GM23338 (cell line): ENCODE measurements at regions not wholly inside any gene's neighbourhood (a gene's known extent, or its start where the extent isn't known, plus 50 kb on each side); places are given as distances from the start of the nearest gene placed in this dataset.

Experiments
- ATAC-seq: fragments of 200-7000 bp; cut with Tn5 transposase; 3 replicates; pipeline ENCODE4 v1.9.1; 2020
- DNase-seq: peaks from one replicate; pipeline ENCODE4 v3.0.0-alpha.2; 2015; ENCODE audit warnings: low spot score
- H2AFZ ChIP-seq: fragments of 200-600 bp; sonication (generic); 2 replicates; pipeline ENCODE4 v1.8.0; 2016; ENCODE audit warnings: antibody characterized with exemption, mild to moderate bottlenecking, moderate library complexity
- H3F3A ChIP-seq: fragments of 200-600 bp; sonication (generic); replicated peaks from 2 replicates; pipeline ENCODE4 v1.8.0; 2017; ENCODE audit warnings: antibody characterized with exemption, mixed run types, low read depth
- H3K27ac ChIP-seq: fragments of 200-600 bp; sonication (generic); 2 replicates; pipeline ENCODE4 v1.6.1; 2016; ENCODE audit warnings: low read depth
- H3K27me3 ChIP-seq: fragments of 200-600 bp; sonication (generic); 2 replicates; pipeline ENCODE4 v1.8.0; 2016; ENCODE audit warnings: mild to moderate bottlenecking, mixed run types, moderate library complexity; ENCODE audit not compliant: insufficient read depth
- H3K36me3 ChIP-seq: fragments of 200-600 bp; sonication (generic); 2 replicates; pipeline ENCODE4 v1.8.0; 2016; ENCODE audit warnings: mild to moderate bottlenecking; ENCODE audit not compliant: insufficient read depth
- H3K4me1 ChIP-seq: fragments of 200-600 bp; sonication (generic); 2 replicates; pipeline ENCODE4 v1.8.0; 2016; ENCODE audit warnings: mild to moderate bottlenecking, moderate library complexity; ENCODE audit not compliant: insufficient read depth
- H3K4me2 ChIP-seq: fragments of 200-600 bp; sonication (generic); 2 replicates; pipeline ENCODE4 v1.7.1; 2017; ENCODE audit warnings: mixed run types
- H3K4me3 ChIP-seq: fragments of 200-600 bp; sonication (generic); 2 replicates; pipeline ENCODE4 v1.6.1; 2016; ENCODE audit warnings: mixed run types
- H3K79me2 ChIP-seq: fragments of 200-600 bp; sonication (generic); replicated peaks from 2 replicates; pipeline ENCODE4 v1.8.0; 2017; ENCODE audit warnings: mild to moderate bottlenecking; ENCODE audit not compliant: insufficient read depth
- H3K9me2 ChIP-seq: fragments of 200-600 bp; sonication (generic); 2 replicates; pipeline ENCODE4 v1.8.0; 2017; ENCODE audit not compliant: insufficient read depth
- H4K20me1 ChIP-seq: fragments of 200-600 bp; sonication (generic); replicated peaks from 2 replicates; pipeline ENCODE4 v1.8.0; 2017; ENCODE audit warnings: mild to moderate bottlenecking; ENCODE audit not compliant: insufficient read depth
- H3K27ac Mint-ChIP-seq: 2 replicates; pipeline ENCODE4 v1.8.0; 2020; ENCODE audit warnings: inconsistent platforms, mild to moderate bottlenecking, moderate library complexity, mixed read lengths
- H3K27me3 Mint-ChIP-seq: 3 replicates; pipeline ENCODE4 v1.8.0; 2022; ENCODE audit warnings: low read depth, mild to moderate bottlenecking, moderate library complexity, mixed read lengths, inconsistent platforms; ENCODE audit not compliant: insufficient read depth, poor library complexity
- H3K36me3 Mint-ChIP-seq: 3 replicates; pipeline ENCODE4 v1.8.0; 2021; ENCODE audit warnings: low read depth, mild to moderate bottlenecking, inconsistent platforms, moderate library complexity, mixed read lengths
- H3K4me1 Mint-ChIP-seq: 3 replicates; pipeline ENCODE4 v1.8.0; 2020; ENCODE audit warnings: mild to moderate bottlenecking, inconsistent platforms, mixed read lengths
- H3K4me3 Mint-ChIP-seq: 3 replicates; pipeline ENCODE4 v1.8.0; 2021; ENCODE audit warnings: moderate library complexity, mild to moderate bottlenecking, inconsistent platforms, mixed read lengths
- H3K9me3 Mint-ChIP-seq: 3 replicates; pipeline ENCODE4 v1.8.0; 2020; ENCODE audit warnings: moderate library complexity, mild to moderate bottlenecking, inconsistent platforms, mixed read lengths
- CREB1 ChIP-seq: fragments of 250-450 bp; sonication (Bioruptor Pico); IDR thresholded peaks from 2 replicates; pipeline ENCODE4 v1.5.0; 2020; ENCODE audit warnings: low read depth, mild to moderate bottlenecking, moderate library complexity
- CTCF ChIP-seq, 2 experiments: fragments of 200-600 bp in 1 of 2; sonication (generic) in 1 of 2; conservative IDR thresholded peaks; 2 replicates each; pipeline versions ENCODE4 v1.5.1 to v1.6.1; 2016 to 2017; ENCODE audit warnings: antibody characterized with exemption in 2 of 2, low read depth in 2 of 2, mild to moderate bottlenecking in 2 of 2, moderate library complexity in 1 of 2
- EZH2 ChIP-seq: fragments of 200-600 bp; sonication (generic); IDR thresholded peaks from one replicate; pipeline ENCODE4 v1.8.0; 2017; ENCODE audit warnings: antibody characterized with exemption, mild to moderate bottlenecking, low read depth; ENCODE audit not compliant: unreplicated experiment
- EZH2phosphoT487 ChIP-seq: fragments of 200-600 bp; sonication (generic); IDR thresholded peaks from one replicate; pipeline ENCODE4 v1.8.1; 2018; ENCODE audit warnings: antibody characterized with exemption; ENCODE audit not compliant: unreplicated experiment
- JUNB ChIP-seq: IDR thresholded peaks from one replicate; pipeline ENCODE4 v1.6.1; 2016; ENCODE audit warnings: antibody characterized with exemption; ENCODE audit not compliant: unreplicated experiment
- NANOG ChIP-seq: IDR thresholded peaks from 2 replicates; pipeline ENCODE4 v1.6.1; 2016; ENCODE audit warnings: antibody characterized with exemption, borderline replicate concordance
- POLR2AphosphoS5 ChIP-seq: IDR thresholded peaks from 2 replicates; pipeline ENCODE4 v1.6.1; 2016; ENCODE audit warnings: antibody characterized with exemption, low read depth
- STAT1 ChIP-seq: IDR thresholded peaks from one replicate; pipeline ENCODE4 v1.6.1; 2016; ENCODE audit warnings: antibody characterized with exemption; ENCODE audit not compliant: unreplicated experiment
- ZNF114 ChIP-seq: fragments of 250-450 bp; sonication (Bioruptor Pico); IDR thresholded peaks from 2 replicates; pipeline ENCODE4 v1.5.0; 2020; ENCODE audit warnings: mild to moderate bottlenecking, moderate library complexity
- ZNF331 ChIP-seq: fragments of 250-450 bp; sonication (Bioruptor Pico); IDR thresholded peaks from 2 replicates; pipeline ENCODE4 v1.5.0; 2020; ENCODE audit warnings: low read depth, mild to moderate bottlenecking, moderate library complexity
- TF ChIP-seq, protein P1 (sequence below): IDR thresholded peaks from one replicate; pipeline ENCODE4 v1.6.1; 2018; ENCODE audit warnings: antibody characterized with exemption; ENCODE audit not compliant: unreplicated experiment

GRCh38 chr4:179747218-179747910 lies 2305.1 kb upstream of the AGA start (continued):
- TF ChIP-seq CTCF (conservative IDR thresholded peaks at IDR 0.05; ENCODE audit: low read depth in 2 of 2) (no peak), NANOG (no peak), POLR2AphosphoS5 (no peak), CREB1 (CRISPR knock-in tag) (no peak), JUNB (no peak), ZNF331 (CRISPR knock-in tag) (no peak), STAT1 (no peak), EZH2phosphoT487 (no peak), EZH2 (no peak)

GRCh38 chr4:179748837-179749236 lies 2306.6 kb upstream of the AGA start:
- H3K4me1 ChIP-seq, result no peaks in the 10 kb centered on the region
- H3F3A ChIP-seq, result no peaks in the 10 kb centered on the region
- H3K27ac Mint-ChIP-seq, result no peak overlapping the region
- no peaks in the 10 kb centered on the region for H3K27me3 ChIP-seq
- DNase-seq (no peak), ATAC-seq (no peak)
- H2AFZ ChIP-seq, result no peak overlapping the region
- H4K20me1 ChIP-seq, result no peaks in the 10 kb centered on the region
- H3K4me3 ChIP-seq, result no peak overlapping the region
- H3K27ac ChIP-seq, result no peak overlapping the region
- H3K4me3 Mint-ChIP-seq, result no peak overlapping the region
- no peaks in the 10 kb centered on the region for H3K9me3 Mint-ChIP-seq
- no peak for TF ChIP-seq STAT1
- TF ChIP-seq, protein P1, sequence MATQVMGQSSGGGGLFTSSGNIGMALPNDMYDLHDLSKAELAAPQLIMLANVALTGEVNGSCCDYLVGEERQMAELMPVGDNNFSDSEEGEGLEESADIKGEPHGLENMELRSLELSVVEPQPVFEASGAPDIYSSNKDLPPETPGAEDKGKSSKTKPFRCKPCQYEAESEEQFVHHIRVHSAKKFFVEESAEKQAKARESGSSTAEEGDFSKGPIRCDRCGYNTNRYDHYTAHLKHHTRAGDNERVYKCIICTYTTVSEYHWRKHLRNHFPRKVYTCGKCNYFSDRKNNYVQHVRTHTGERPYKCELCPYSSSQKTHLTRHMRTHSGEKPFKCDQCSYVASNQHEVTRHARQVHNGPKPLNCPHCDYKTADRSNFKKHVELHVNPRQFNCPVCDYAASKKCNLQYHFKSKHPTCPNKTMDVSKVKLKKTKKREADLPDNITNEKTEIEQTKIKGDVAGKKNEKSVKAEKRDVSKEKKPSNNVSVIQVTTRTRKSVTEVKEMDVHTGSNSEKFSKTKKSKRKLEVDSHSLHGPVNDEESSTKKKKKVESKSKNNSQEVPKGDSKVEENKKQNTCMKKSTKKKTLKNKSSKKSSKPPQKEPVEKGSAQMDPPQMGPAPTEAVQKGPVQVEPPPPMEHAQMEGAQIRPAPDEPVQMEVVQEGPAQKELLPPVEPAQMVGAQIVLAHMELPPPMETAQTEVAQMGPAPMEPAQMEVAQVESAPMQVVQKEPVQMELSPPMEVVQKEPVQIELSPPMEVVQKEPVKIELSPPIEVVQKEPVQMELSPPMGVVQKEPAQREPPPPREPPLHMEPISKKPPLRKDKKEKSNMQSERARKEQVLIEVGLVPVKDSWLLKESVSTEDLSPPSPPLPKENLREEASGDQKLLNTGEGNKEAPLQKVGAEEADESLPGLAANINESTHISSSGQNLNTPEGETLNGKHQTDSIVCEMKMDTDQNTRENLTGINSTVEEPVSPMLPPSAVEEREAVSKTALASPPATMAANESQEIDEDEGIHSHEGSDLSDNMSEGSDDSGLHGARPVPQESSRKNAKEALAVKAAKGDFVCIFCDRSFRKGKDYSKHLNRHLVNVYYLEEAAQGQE, result no peak
- no peak for TF ChIP-seq JUNB
- TF ChIP-seq ZNF114 (CRISPR knock-in tag), result no peak
- no peak for TF ChIP-seq POLR2AphosphoS5
- TF ChIP-seq CREB1 (CRISPR knock-in tag), result no peak
- no peak for TF ChIP-seq CTCF (conservative IDR thresholded peaks at IDR 0.05; ENCODE audit: low read depth in 2 of 2)
- no peaks in the 10 kb centered on the region for H3K36me3 ChIP-seq
- H3K4me1 Mint-ChIP-seq, result no peaks in the 10 kb centered on the region
- no peaks in the 10 kb centered on the region for H3K9me2 ChIP-seq
- H3K4me2 ChIP-seq, result no peak overlapping the region
- H3K36me3 Mint-ChIP-seq, result no peaks in the 10 kb centered on the region
- H3K27me3 Mint-ChIP-seq, result no peaks in the 10 kb centered on the region
- no peaks in the 10 kb centered on the region for H3K79me2 ChIP-seq
